HCT116 (cell line): ENCODE measurements at regions not wholly inside any gene's neighbourhood (a gene's known extent, or its start where the extent isn't known, plus 50 kb on each side); places are given as distances from the start of the nearest gene placed in this dataset.

Experiments
- ATAC-seq: fragments of 200-7000 bp; cut with Tn5 transposase; 2 replicates; pipeline ENCODE4 v1.9.1; 2020; ENCODE audit warnings: mild to moderate bottlenecking, moderate library complexity
- BruUV-seq: library from RNA; stranded (reverse); fragments of 400-500 nt; replicated peaks from 2 replicates; lab custom pipeline; 2021; lab: Mats Ljungman, UMichigan
- CTCF ChIA-PET: fragments of 300-600 bp; sonication (Branson Sonifier 250); formaldehyde crosslinking; loops from one replicate; lab custom pipeline; 2021; ENCODE audit warnings: antibody characterized with exemption; lab: Charles Lee
- POLR2A ChIA-PET: fragments of 300-600, 350-600 bp; sonication (Branson Sonifier 250); formaldehyde crosslinking; loops from one replicate; lab custom pipeline; 2021; ENCODE audit warnings: antibody characterized with exemption; lab: Charles Lee
- RAD21 ChIA-PET, 2 experiments: fragments of 300-600 bp; sonication (Branson Sonifier 250); formaldehyde crosslinking; loops; one replicate each; lab custom pipeline; 2023; ENCODE audit warnings: low total read pairs in 2 of 2; ENCODE audit not compliant: uncharacterized antibody in 2 of 2, unreplicated experiment in 2 of 2, low non-redundant PET in 1 of 2; lab: Charles Lee
- DNase-seq: peaks from one replicate; pipeline ENCODE4 v3.0.0-alpha.2; 2010; ENCODE audit warnings: low read depth, low spot score
- H2AFZ ChIP-seq: fragments of 200-600 bp; shearing (Covaris generic), sonication (generic); 2 replicates; pipeline ENCODE4 v1.6.1; 2017; ENCODE audit warnings: low read depth, mixed run types, mixed read lengths, antibody characterized with exemption, low read length; ENCODE audit not compliant: poor library complexity, severe bottlenecking
- H3K27ac ChIP-seq: 2 replicates; pipeline ENCODE4 v1.5.1; 2012; ENCODE audit warnings: low read depth, low read length
- H3K27me3 ChIP-seq: fragments of 200-600 bp; sonication (generic); 2 replicates; pipeline ENCODE4 v1.6.1; 2016; ENCODE audit warnings: mixed run types, low read length, mixed read lengths; ENCODE audit not compliant: insufficient read depth
- H3K36me3 ChIP-seq, 2 experiments: fragments of 200-500 bp in 1 of 2; fragments of 200-600 bp in 1 of 2; sonication (Bioruptor generic) in 1 of 2; sonication (generic) in 1 of 2; 2 replicates each; pipeline versions ENCODE4 v1.5.1 to v1.6.1; 2014 to 2016; ENCODE audit warnings: low read length in 2 of 2, inconsistent platforms in 1 of 2, mixed read lengths in 1 of 2, mixed run types in 1 of 2; ENCODE audit not compliant: insufficient read depth in 2 of 2, control insufficient read depth in 1 of 2
- H3K4me1 ChIP-seq, 2 experiments: fragments of 200-600 bp in 1 of 2; sonication (generic) in 1 of 2; 2 replicates each; pipeline versions ENCODE4 v1.5.1 to v1.6.1; 2012 to 2017; ENCODE audit warnings: low read length in 2 of 2, inconsistent platforms in 1 of 2, mild to moderate bottlenecking in 1 of 2, mixed read lengths in 1 of 2, mixed run types in 1 of 2, moderate library complexity in 1 of 2; ENCODE audit not compliant: insufficient read depth in 2 of 2, control insufficient read depth in 1 of 2
- H3K4me2 ChIP-seq: fragments of 200-600 bp; sonication (generic); 2 replicates; pipeline ENCODE4 v1.6.1; 2017; ENCODE audit warnings: mixed run types, low read length, mixed read lengths
- H3K4me3 ChIP-seq, 2 experiments: fragments of 200-600 bp in 1 of 2; sonication (generic) in 1 of 2; replicated peaks in 1 of 2; 2 replicates each; pipeline ENCODE4 v1.5.1; 2011 to 2016; ENCODE audit warnings: low read length in 2 of 2, control low read depth in 1 of 2, low read depth in 1 of 2, mild to moderate bottlenecking in 1 of 2, mixed read lengths in 1 of 2, mixed run types in 1 of 2
- H3K79me2 ChIP-seq: fragments of 200-600 bp; sonication (generic); 2 replicates; pipeline ENCODE4 v1.6.1; 2017; ENCODE audit warnings: mild to moderate bottlenecking, mixed run types, low read length, moderate library complexity, mixed read lengths; ENCODE audit not compliant: insufficient read depth
- H3K9ac ChIP-seq: fragments of 200-600 bp; sonication (generic); 2 replicates; pipeline ENCODE4 v1.6.1; 2016; ENCODE audit warnings: low read length, mixed read lengths
- H3K9me2 ChIP-seq: fragments of 200-600 bp; sonication (generic), shearing (Covaris generic); 2 replicates; pipeline ENCODE4 v1.6.1; 2017; ENCODE audit warnings: mixed run types, mild to moderate bottlenecking, moderate library complexity; ENCODE audit not compliant: insufficient read depth
- H3K9me3 ChIP-seq, 2 experiments: fragments of 200-500 bp in 1 of 2; fragments of 200-600 bp in 1 of 2; sonication (Bioruptor generic) in 1 of 2; sonication (generic) in 1 of 2; 2 replicates each; pipeline ENCODE4 v1.6.1; 2014 to 2017; ENCODE audit warnings: low read length in 2 of 2, mixed read lengths in 2 of 2, inconsistent platforms in 1 of 2, low read depth in 1 of 2, mild to moderate bottlenecking in 1 of 2, mixed run types in 1 of 2, moderate library complexity in 1 of 2; ENCODE audit not compliant: control insufficient read depth in 1 of 2, insufficient read depth in 1 of 2
- H4K20me1 ChIP-seq: fragments of 200-600 bp; sonication (generic), shearing (Covaris generic); 2 replicates; pipeline ENCODE4 v1.6.1; 2017; ENCODE audit warnings: mixed run types, mild to moderate bottlenecking, moderate library complexity; ENCODE audit not compliant: insufficient read depth
- CBX3 ChIP-seq: IDR thresholded peaks from 2 replicates; pipeline ENCODE4 v1.6.1; 2012; ENCODE audit warnings: low read depth
- EGR1 ChIP-seq: IDR thresholded peaks from 2 replicates; pipeline ENCODE4 v1.6.1; 2012; ENCODE audit warnings: low read depth
- ELF1 ChIP-seq: IDR thresholded peaks from 2 replicates; pipeline ENCODE4 v1.6.1; 2012; ENCODE audit warnings: low read depth, borderline replicate concordance
- EZH2 ChIP-seq: fragments of 200-600 bp; sonication (generic); IDR thresholded peaks from 2 replicates; pipeline ENCODE4 v1.6.1; 2017; ENCODE audit warnings: antibody characterized with exemption, mixed run types
- EZH2phosphoT487 ChIP-seq: fragments of 200-600 bp; IDR thresholded peaks from 2 replicates; pipeline ENCODE4 v1.6.1; 2018; ENCODE audit warnings: antibody characterized with exemption, borderline replicate concordance
- FOSL1 ChIP-seq: IDR thresholded peaks from 2 replicates; pipeline ENCODE4 v1.6.1; 2012; ENCODE audit warnings: low read depth
- POLR2AphosphoS5 ChIP-seq: IDR thresholded peaks from 2 replicates; pipeline ENCODE4 v1.6.1; 2011; ENCODE audit warnings: mild to moderate bottlenecking, low read depth, low read length, moderate library complexity
- SIN3A ChIP-seq: IDR thresholded peaks from 2 replicates; pipeline ENCODE4 v1.6.1; 2012; ENCODE audit warnings: low read depth
- SP1 ChIP-seq: IDR thresholded peaks from 2 replicates; pipeline ENCODE4 v1.6.1; 2012; ENCODE audit warnings: low read depth
- TCF7L2 ChIP-seq: IDR thresholded peaks from 2 replicates; pipeline ENCODE4 v1.7.0; 2011; ENCODE audit warnings: borderline replicate concordance, inconsistent platforms; ENCODE audit not compliant: insufficient read depth, insufficient read length; ENCODE audit errors: extremely low read depth
- YY1 ChIP-seq: IDR thresholded peaks from 2 replicates; pipeline ENCODE4 v1.6.1; 2011; ENCODE audit warnings: low read length, low read depth, moderate library complexity, mild to moderate bottlenecking; ENCODE audit not compliant: insufficient replicate concordance; ENCODE audit errors: extremely low read depth
- ZFX ChIP-seq: fragments of 450-650 bp; IDR thresholded peaks from 2 replicates; pipeline ENCODE4 v1.6.1; 2017
- ZNF274 ChIP-seq: fragments of 200-500 bp; sonication (Bioruptor generic); IDR thresholded peaks from 2 replicates; pipeline ENCODE4 v1.6.1; 2014; ENCODE audit warnings: mild to moderate bottlenecking, low read depth, low read length, inconsistent platforms
- intact Hi-C: fragments of 100-400 bp; cut with micrococcal nuclease; formaldehyde crosslinking; loops from 2 replicates; pipeline ENCODE4 v1.10.0; 2022
- TF ChIP-seq, protein P1 (sequence below): IDR thresholded peaks from 2 replicates; pipeline ENCODE4 v1.6.1; 2012
- TF ChIP-seq, protein P2 (sequence below), 3 experiments: fragments of 200-600 bp in 1 of 3; sonication (generic) in 1 of 3; IDR thresholded peaks in 2 of 3; conservative IDR thresholded peaks in 1 of 3; 2 replicates each; pipeline ENCODE4 v1.5.1; 2012 to 2017; ENCODE audit warnings: low read depth in 2 of 3, low read length in 2 of 3, antibody characterized with exemption in 1 of 3, borderline replicate concordance in 1 of 3, control low read depth in 1 of 3, mild to moderate bottlenecking in 1 of 3, mixed read lengths in 1 of 3, mixed run types in 1 of 3, moderate library complexity in 1 of 3; ENCODE audit not compliant: insufficient read depth in 1 of 3
- TF ChIP-seq, protein P3 (sequence below): IDR thresholded peaks from 2 replicates; pipeline ENCODE4 v1.6.1; 2011; ENCODE audit warnings: mild to moderate bottlenecking, low read length, moderate library complexity; ENCODE audit not compliant: insufficient replicate concordance; ENCODE audit errors: extremely low read depth

DNA sequence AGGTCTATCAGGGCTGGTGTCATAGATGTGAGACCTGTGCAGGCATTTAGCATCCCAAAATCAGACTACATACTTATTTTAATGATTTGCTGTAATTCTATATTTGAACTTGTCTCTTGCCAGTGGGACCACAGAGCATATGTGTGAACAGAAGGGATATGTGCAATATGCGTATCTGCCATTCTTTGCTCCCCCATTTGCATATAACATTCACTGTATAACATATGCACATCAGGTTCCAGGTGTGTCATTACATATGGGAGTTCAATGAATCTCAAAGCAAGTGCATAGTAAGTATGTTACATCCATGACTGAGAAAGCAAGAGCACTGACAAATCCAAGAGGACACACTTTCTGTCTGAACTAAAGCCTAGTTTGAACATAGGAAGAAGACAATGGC lies 1115.1 kb upstream of the CNTN5 start:
- ATAC-seq (no peak), DNase-seq (no peak)
- Histone ChIP-seq H3K9ac (no peak overlapping the region), H2AFZ (no peak overlapping the region), H3K4me3 (no peak overlapping the region), H3K9me2 (no peaks in the 10 kb centered on the region)
- intact Hi-C loops = no loop called here
- TF ChIP-seq ELF1 (no peak), EZH2phosphoT487 (no peak), YY1 (no peak), FOSL1 (no peak), TCF7L2 (no peak), SIN3A (no peak), SP1 (no peak), EGR1 (no peak), CBX3 (no peak)
- TF ChIP-seq, protein P1, sequence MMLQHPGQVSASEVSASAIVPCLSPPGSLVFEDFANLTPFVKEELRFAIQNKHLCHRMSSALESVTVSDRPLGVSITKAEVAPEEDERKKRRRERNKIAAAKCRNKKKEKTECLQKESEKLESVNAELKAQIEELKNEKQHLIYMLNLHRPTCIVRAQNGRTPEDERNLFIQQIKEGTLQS = no peak
- TF ChIP-seq, all 23 proteins: peak for 0
- POLR2A ChIA-PET = no interaction called here
- CTCF ChIA-PET = no interaction called here
- H3K4me1 ChIP-seq = no peaks in the 10 kb centered on the region
- no peaks in the 10 kb centered on the region for H3K79me2 ChIP-seq
- H3K36me3 ChIP-seq = no peaks in the 10 kb centered on the region
- H3K27me3 ChIP-seq = no peaks in the 10 kb centered on the region
- H3K9me3 ChIP-seq = peaks cover 4 to 16% of the 10 kb centered on the region in 2 experiments; a peak in 2 of 4 replicates
- no peaks in the 10 kb centered on the region for H4K20me1 ChIP-seq
- H3K4me2 ChIP-seq = no peak overlapping the region
- H3K27ac ChIP-seq = no peak overlapping the region
- no TSS peak for BruUV-seq
- RAD21 ChIA-PET = no interaction called here

DNA sequence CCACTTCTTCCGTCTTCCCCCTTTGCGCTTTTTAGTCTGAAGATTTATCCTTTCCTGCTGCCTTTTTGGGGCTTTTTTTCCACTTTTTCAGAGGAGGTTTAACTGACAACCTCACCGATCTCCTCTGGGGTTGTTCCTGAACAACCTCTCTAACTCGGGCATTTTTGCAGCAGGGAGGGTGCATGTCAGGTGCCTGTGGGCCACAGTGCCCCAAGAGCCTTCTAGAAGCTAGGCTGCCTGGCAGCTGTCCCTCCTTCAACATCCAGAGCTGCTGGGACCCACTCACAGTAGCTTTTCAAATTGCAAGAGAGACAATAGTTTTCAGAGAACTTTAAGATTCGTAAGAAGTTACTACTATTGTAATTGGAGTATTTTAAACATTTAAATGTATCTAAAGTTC lies 1112.4 kb upstream of the CNTN5 start:
- BruUV-seq = no TSS peak
- H3K4me3 ChIP-seq = no peak overlapping the region
- H3K27me3 ChIP-seq = no peaks in the 10 kb centered on the region
- H3K79me2 ChIP-seq = no peaks in the 10 kb centered on the region
- ChIA-PET POLR2A (no interaction called here), RAD21 (no interaction called here), CTCF (no interaction called here)
- no peak overlapping the region for H3K4me2 ChIP-seq
- H3K4me1 ChIP-seq = no peaks in the 10 kb centered on the region
- H3K27ac ChIP-seq = no peak overlapping the region
- ATAC-seq (no peak), DNase-seq (no peak)
- H3K9me3 ChIP-seq = peaks cover 4 to 16% of the 10 kb centered on the region in 2 experiments; a peak in 2 of 4 replicates
- H4K20me1 ChIP-seq = no peaks in the 10 kb centered on the region
- H3K9ac ChIP-seq = no peak overlapping the region
- intact Hi-C loops = no loop called here
- H3K36me3 ChIP-seq = no peaks in the 10 kb centered on the region
- no peaks in the 10 kb centered on the region for H3K9me2 ChIP-seq
- no peak overlapping the region for H2AFZ ChIP-seq
- no peak for TF ChIP-seq EGR1
- no peak for TF ChIP-seq TCF7L2
- no peak for TF ChIP-seq SP1
- TF ChIP-seq EZH2 = no peak
- no peak for TF ChIP-seq ZNF274
- no peak for TF ChIP-seq POLR2AphosphoS5
- TF ChIP-seq, protein P2, sequence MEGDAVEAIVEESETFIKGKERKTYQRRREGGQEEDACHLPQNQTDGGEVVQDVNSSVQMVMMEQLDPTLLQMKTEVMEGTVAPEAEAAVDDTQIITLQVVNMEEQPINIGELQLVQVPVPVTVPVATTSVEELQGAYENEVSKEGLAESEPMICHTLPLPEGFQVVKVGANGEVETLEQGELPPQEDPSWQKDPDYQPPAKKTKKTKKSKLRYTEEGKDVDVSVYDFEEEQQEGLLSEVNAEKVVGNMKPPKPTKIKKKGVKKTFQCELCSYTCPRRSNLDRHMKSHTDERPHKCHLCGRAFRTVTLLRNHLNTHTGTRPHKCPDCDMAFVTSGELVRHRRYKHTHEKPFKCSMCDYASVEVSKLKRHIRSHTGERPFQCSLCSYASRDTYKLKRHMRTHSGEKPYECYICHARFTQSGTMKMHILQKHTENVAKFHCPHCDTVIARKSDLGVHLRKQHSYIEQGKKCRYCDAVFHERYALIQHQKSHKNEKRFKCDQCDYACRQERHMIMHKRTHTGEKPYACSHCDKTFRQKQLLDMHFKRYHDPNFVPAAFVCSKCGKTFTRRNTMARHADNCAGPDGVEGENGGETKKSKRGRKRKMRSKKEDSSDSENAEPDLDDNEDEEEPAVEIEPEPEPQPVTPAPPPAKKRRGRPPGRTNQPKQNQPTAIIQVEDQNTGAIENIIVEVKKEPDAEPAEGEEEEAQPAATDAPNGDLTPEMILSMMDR (IDR thresholded peaks at IDR 0.05 in 2 of 3, conservative IDR thresholded peaks at IDR 0.05 in 1 of 3; ENCODE audit: borderline replicate concordance in 1 of 3, insufficient read depth in 1 of 3, low read depth in 2 of 3, low read length in 2 of 3) = no peak
- TF ChIP-seq ZFX = no peak
- TF ChIP-seq SIN3A = no peak
- TF ChIP-seq FOSL1 = no peak
- TF ChIP-seq EZH2phosphoT487 = no peak
- TF ChIP-seq, protein P3, sequence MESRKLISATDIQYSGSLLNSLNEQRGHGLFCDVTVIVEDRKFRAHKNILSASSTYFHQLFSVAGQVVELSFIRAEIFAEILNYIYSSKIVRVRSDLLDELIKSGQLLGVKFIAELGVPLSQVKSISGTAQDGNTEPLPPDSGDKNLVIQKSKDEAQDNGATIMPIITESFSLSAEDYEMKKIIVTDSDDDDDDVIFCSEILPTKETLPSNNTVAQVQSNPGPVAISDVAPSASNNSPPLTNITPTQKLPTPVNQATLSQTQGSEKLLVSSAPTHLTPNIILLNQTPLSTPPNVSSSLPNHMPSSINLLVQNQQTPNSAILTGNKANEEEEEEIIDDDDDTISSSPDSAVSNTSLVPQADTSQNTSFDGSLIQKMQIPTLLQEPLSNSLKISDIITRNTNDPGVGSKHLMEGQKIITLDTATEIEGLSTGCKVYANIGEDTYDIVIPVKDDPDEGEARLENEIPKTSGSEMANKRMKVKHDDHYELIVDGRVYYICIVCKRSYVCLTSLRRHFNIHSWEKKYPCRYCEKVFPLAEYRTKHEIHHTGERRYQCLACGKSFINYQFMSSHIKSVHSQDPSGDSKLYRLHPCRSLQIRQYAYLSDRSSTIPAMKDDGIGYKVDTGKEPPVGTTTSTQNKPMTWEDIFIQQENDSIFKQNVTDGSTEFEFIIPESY = no peak
